ENCODE measurements at regions not wholly inside any gene's neighbourhood (a gene's known extent, or its start where the extent isn't known, plus 50 kb on each side); places are given as distances from the start of the nearest gene placed in this dataset.

- TF ChIP-seq EZH2 (IDR thresholded peaks at IDR 0.05; ENCODE audit: borderline replicate concordance, low read depth, low read length, severe bottlenecking) (no peak), CTCF (IDR thresholded peaks at IDR 0.05; ENCODE audit: extremely low read depth in 1 of 2, insufficient read depth in 1 of 2, low read depth in 1 of 2, low read length in 2 of 2) (no peak), MYC (IDR thresholded peaks at IDR 0.05; ENCODE audit: low read depth, low read length) (no peak), POLR2AphosphoS5 (IDR thresholded peaks at IDR 0.05; ENCODE audit: insufficient read depth, low read depth, low read length) (no peak), MAX (IDR thresholded peaks at IDR 0.05; ENCODE audit: insufficient read depth, insufficient read length) (no peak), JUN (IDR thresholded peaks at IDR 0.05; ENCODE audit: borderline replicate concordance, insufficient read depth, insufficient read length, low read depth) (no peak), FOS (IDR thresholded peaks at IDR 0.05; ENCODE audit: borderline replicate concordance, insufficient read depth, low read length) (no peak), GATA2 (IDR thresholded peaks at IDR 0.05; ENCODE audit: insufficient read depth, insufficient read length, low read depth, low read length) (no peak), POLR2A (IDR thresholded peaks at IDR 0.05; ENCODE audit: low read depth, low read length) (no peak)
- Histone ChIP-seq H3K27ac (ENCODE audit: insufficient read depth, low read depth, low read length) (no peak overlapping the region), H3K4me1 (ENCODE audit: control insufficient read depth, extremely low read depth, insufficient read depth, low read length) (peaks cover 16% of the 10 kb centered on the region), H3K36me3 (ENCODE audit: control insufficient read depth in 2 of 2, extremely low read depth in 1 of 2, insufficient read depth in 2 of 2, low read length in 2 of 2) (no peaks in the 10 kb centered on the region), H3K27me3 (ENCODE audit: control insufficient read depth in 2 of 2, insufficient read depth in 2 of 2, low read length in 2 of 2) (no peaks in the 10 kb centered on the region), H3K9me1 (replicated peaks; ENCODE audit: control insufficient read depth, extremely low read depth, insufficient read depth, low read length) (no peaks in the 10 kb centered on the region), H3K79me2 (ENCODE audit: control insufficient read depth, insufficient read depth, low read length) (no peaks in the 10 kb centered on the region), H3K4me3 (replicated peaks in 1 of 3; ENCODE audit: insufficient read depth in 1 of 3, low read depth in 1 of 3, low read length in 3 of 3) (no peak overlapping the region), H3K9me3 (replicated peaks; ENCODE audit: control insufficient read depth, insufficient read depth, low read length) (no peaks in the 10 kb centered on the region), H3K4me2 (ENCODE audit: insufficient read depth, low read length) (no peak overlapping the region), H3K9ac (replicated peaks; ENCODE audit: extremely low read depth, insufficient read depth, low read length) (no peak overlapping the region), H4K20me1 (replicated peaks; ENCODE audit: control insufficient read depth, extremely low read depth, insufficient read depth, low read length) (no peaks in the 10 kb centered on the region), H2AFZ (ENCODE audit: low read depth, low read length) (no peak overlapping the region)
- DNase-seq (ENCODE audit: low read depth, low spot score), result no peak
- CTCF ChIA-PET, result no interaction called here
- no TSS peak for BruUV-seq (replicated peaks)
- POLR2A ChIA-PET, result no interaction called here
- dilution Hi-C loops (cut with MboI; ENCODE audit: extremely low pct_ligation_motif_present, low sequenced_read_pairs) (no loop called here), intact Hi-C loops (cut with micrococcal nuclease) (no loop called here)
- FAIRE-seq, result no peak
Measured at GRCh38 chr10:52635651-52636050, 136.9 kb downstream of the MBL2 start.
